Activated naive CD8-positive, alpha-beta T cell treated with anti-CD3 and anti-CD28 coated beads, Interleukin-2, amount 50 U/mL, for 24 hours (primary cell): ENCODE measurements at regions not wholly inside any gene's neighbourhood (a gene's known extent, or its start where the extent isn't known, plus 50 kb on each side); places are given as distances from the start of the nearest gene placed in this dataset.
"Not testable (repeated sequence)": the region's sequence is repeated elsewhere in the genome, so short reads cannot be mapped to it uniquely, and the experiment has no call there.

Experiments
- ATAC-seq: fragments of 150-1000 bp; cut with Tn5 transposase; one replicate; pipeline ENCODE4 v1.10.0; 2021
- DNase-seq: peaks from one replicate; pipeline ENCODE4 v3.0.0; 2021
- H3K27ac Mint-ChIP-seq: one replicate; pipeline ENCODE4 v1.8.0; 2021; ENCODE audit warnings: mild to moderate bottlenecking, mixed read lengths
- H3K27me3 Mint-ChIP-seq: one replicate; pipeline ENCODE4 v1.8.0; 2021; ENCODE audit warnings: mixed read lengths
- H3K36me3 Mint-ChIP-seq: one replicate; pipeline ENCODE4 v1.8.0; 2021; ENCODE audit warnings: low read depth, mixed read lengths
- H3K4me1 Mint-ChIP-seq: one replicate; pipeline ENCODE4 v1.8.0; 2021; ENCODE audit warnings: mixed read lengths
- H3K4me3 Mint-ChIP-seq: one replicate; pipeline ENCODE4 v1.8.0; 2021; ENCODE audit warnings: mild to moderate bottlenecking, moderate library complexity, mixed read lengths
- H3K9me3 Mint-ChIP-seq: one replicate; pipeline ENCODE4 v1.8.0; 2021; ENCODE audit warnings: mixed read lengths

GRCh38 chr1:200260597-200261335 lies 149.1 kb downstream of the ZNF281 start:
- H3K27me3 Mint-ChIP-seq, result peaks cover 3% of the 10 kb centered on the region

GRCh38 chr1:200258447-200259375 lies 151.1 kb downstream of the ZNF281 start:
- no peak for DNase-seq
- H3K27ac Mint-ChIP-seq, result no peak overlapping the region
- H3K4me3 Mint-ChIP-seq, result no peak overlapping the region
- peaks cover 24% of the 10 kb centered on the region for H3K4me1 Mint-ChIP-seq
- peaks cover 3% of the 10 kb centered on the region for H3K27me3 Mint-ChIP-seq
- ATAC-seq, result peak; percentile 30
- H3K36me3 Mint-ChIP-seq, result no peaks in the 10 kb centered on the region
- no peaks in the 10 kb centered on the region for H3K9me3 Mint-ChIP-seq

More at GRCh38 chr1:200260597-200261335, 149.1 kb downstream of the ZNF281 start:
- DNase-seq (no peak), ATAC-seq (no peak)
- H3K4me1 Mint-ChIP-seq, result peaks cover 10% of the 10 kb centered on the region
- H3K9me3 Mint-ChIP-seq, result no peaks in the 10 kb centered on the region
- no peak overlapping the region for H3K4me3 Mint-ChIP-seq
- H3K27ac Mint-ChIP-seq, result no peak overlapping the region
- no peaks in the 10 kb centered on the region for H3K36me3 Mint-ChIP-seq

DNA sequence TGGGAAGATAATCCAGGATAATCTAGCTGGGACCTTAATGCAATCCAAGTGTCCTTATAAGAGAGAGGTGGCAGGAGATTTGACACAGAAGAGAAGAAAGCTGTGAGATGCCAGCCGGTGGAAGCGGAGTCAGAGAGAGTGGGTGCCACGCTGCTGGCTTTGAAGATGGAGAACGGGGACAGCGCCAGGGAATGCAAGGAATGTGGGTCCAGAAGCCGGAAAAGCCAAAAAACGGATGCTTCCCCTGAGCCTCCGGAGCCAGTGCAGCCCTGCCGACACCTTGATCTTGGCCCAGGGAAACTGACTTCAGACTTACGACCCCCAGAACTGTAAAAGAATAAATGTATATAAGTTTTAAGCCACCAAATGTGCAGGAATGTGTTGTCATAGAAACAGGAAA lies 152.6 kb downstream of the ZNF281 start:
- no peak for ATAC-seq
- DNase-seq, result no peak
- no peaks in the 10 kb centered on the region for H3K36me3 Mint-ChIP-seq
- peaks cover 19% of the 10 kb centered on the region for H3K4me1 Mint-ChIP-seq
- no peak overlapping the region for H3K27ac Mint-ChIP-seq
- no peak overlapping the region for H3K4me3 Mint-ChIP-seq
- H3K9me3 Mint-ChIP-seq, result no peaks in the 10 kb centered on the region
- peaks cover 3% of the 10 kb centered on the region for H3K27me3 Mint-ChIP-seq

DNA sequence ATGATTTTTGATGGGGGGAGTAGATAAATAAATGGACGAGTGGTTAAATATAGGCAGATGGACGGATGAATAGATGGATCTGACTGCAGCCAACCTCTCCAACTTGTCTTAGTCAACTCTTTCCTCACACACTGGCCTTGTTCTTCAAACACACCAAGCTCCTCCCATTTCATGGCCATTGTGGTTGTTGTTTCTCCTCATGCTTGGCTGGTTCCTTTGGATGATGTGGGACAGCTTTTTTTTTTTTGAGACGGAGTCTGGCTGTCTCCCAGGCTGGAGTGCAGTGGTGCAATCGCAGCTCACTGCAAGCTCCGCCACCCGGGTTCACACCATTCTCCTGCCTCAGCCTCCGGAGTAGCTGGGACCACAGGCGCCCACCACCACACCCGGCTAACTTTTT lies 155.2 kb downstream of the ZNF281 start:
- not testable (repeated sequence) for H3K36me3 Mint-ChIP-seq, DNase-seq, H3K4me3 Mint-ChIP-seq, H3K27ac Mint-ChIP-seq, ATAC-seq, H3K9me3 Mint-ChIP-seq, H3K27me3 Mint-ChIP-seq
- peaks cover 16% of the 10 kb centered on the region for H3K4me1 Mint-ChIP-seq

- peak; percentile 68 for ATAC-seq
- peaks cover 16% of the 10 kb centered on the region for H3K4me1 Mint-ChIP-seq
- no peaks in the 10 kb centered on the region for H3K9me3 Mint-ChIP-seq
- H3K27ac Mint-ChIP-seq, result peak overlapping the region; percentile 17
- H3K4me3 Mint-ChIP-seq, result no peak overlapping the region
- no peaks in the 10 kb centered on the region for H3K36me3 Mint-ChIP-seq
- H3K27me3 Mint-ChIP-seq, result peaks cover 3% of the 10 kb centered on the region
- no peak for DNase-seq
Observed at GRCh38 chr1:200253774-200254495, 155.9 kb downstream of the ZNF281 start.

- ATAC-seq (no peak), DNase-seq (no peak)
- peaks cover 16% of the 10 kb centered on the region for H3K4me1 Mint-ChIP-seq
- no peaks in the 10 kb centered on the region for H3K9me3 Mint-ChIP-seq
- no peaks in the 10 kb centered on the region for H3K36me3 Mint-ChIP-seq
- no peak overlapping the region for H3K4me3 Mint-ChIP-seq
- H3K27me3 Mint-ChIP-seq, result peaks cover 10% of the 10 kb centered on the region
- H3K27ac Mint-ChIP-seq, result no peak overlapping the region
Observed at GRCh38 chr1:200252531-200252930, 157.3 kb downstream of the ZNF281 start.

DNA sequence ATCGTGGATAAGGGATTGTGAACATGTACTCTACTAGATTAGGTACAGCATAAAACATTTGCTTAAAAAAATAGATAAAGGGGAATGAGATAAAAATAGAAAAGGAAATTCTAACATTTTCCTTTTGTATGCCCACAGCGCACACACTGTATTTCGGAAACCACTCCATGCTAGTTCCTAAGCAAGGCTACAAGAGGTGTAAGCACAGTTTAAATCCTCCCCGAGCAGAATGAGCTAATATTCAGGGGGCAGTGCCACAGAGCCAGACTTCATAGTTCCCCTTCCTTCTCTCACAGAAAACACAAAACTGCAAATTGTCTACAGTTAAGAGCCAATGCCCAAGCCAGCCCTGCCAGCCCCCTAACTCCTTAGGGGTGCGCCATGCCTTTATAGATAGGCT lies 159.4 kb downstream of the ZNF281 start:
- DNase-seq (no peak), ATAC-seq (no peak)
- peaks cover 15% of the 10 kb centered on the region for H3K27me3 Mint-ChIP-seq
- no peaks in the 10 kb centered on the region for H3K36me3 Mint-ChIP-seq
- no peak overlapping the region for H3K27ac Mint-ChIP-seq
- no peak overlapping the region for H3K4me3 Mint-ChIP-seq
- no peaks in the 10 kb centered on the region for H3K9me3 Mint-ChIP-seq
- H3K4me1 Mint-ChIP-seq, result peaks cover 16% of the 10 kb centered on the region

DNA sequence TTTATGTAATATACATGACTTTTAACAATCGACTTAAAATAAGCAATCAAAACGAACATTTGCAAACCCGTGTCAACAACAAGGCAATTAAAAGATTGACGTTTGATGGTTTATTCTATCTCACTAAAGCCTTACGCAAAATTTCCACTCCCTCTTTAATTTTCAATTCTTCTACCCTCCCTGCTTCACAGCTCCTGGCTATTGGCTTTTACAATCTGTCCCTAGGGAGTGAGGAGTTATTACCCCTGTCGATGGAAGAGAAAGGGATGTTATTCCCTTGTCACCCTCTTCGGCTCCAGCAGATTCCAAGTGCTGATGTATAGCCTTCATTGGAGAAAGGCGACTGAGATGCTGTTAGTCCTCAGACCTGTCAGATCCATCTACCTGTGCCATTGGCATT lies 161.3 kb downstream of the ZNF281 start:
- Mint-ChIP-seq H3K4me1 (peaks cover under 1% of the 10 kb centered on the region), H3K9me3 (no peaks in the 10 kb centered on the region), H3K27ac (no peak overlapping the region), H3K4me3 (no peak overlapping the region), H3K36me3 (no peaks in the 10 kb centered on the region), H3K27me3 (peaks cover 23% of the 10 kb centered on the region)
- DNase-seq, result no peak
- no peak for ATAC-seq

DNA sequence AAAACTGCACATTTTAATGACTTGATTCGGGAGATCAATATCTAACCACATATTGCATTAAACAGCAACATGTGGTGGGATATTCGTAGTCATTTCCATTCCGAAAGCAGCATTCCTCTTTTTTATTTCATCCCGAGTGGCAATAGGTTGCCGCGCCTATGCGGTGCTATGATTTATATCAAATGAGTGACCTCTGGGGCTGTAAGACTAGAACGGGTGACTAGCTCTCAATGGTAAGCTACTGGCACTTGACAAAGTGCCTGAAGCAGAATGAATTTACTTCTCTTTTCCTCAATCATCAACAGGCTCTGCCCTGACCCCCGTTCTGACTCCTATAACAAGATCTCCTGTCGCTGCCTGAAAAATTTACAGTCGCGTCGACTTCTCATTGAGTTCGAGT lies 162.3 kb downstream of the ZNF281 start:
- DNase-seq, result no peak
- no peaks in the 10 kb centered on the region for H3K9me3 Mint-ChIP-seq
- H3K4me3 Mint-ChIP-seq, result no peak overlapping the region
- no peak for ATAC-seq
- no peaks in the 10 kb centered on the region for H3K4me1 Mint-ChIP-seq
- H3K27me3 Mint-ChIP-seq, result peaks cover 26% of the 10 kb centered on the region
- no peak overlapping the region for H3K27ac Mint-ChIP-seq
- no peaks in the 10 kb centered on the region for H3K36me3 Mint-ChIP-seq

- no peak overlapping the region for H3K27ac Mint-ChIP-seq
- H3K4me3 Mint-ChIP-seq, result no peak overlapping the region
- no peaks in the 10 kb centered on the region for H3K9me3 Mint-ChIP-seq
- peaks cover 26% of the 10 kb centered on the region for H3K27me3 Mint-ChIP-seq
- no peak for ATAC-seq
- DNase-seq, result no peak
- peaks cover 5% of the 10 kb centered on the region for H3K4me1 Mint-ChIP-seq
- H3K36me3 Mint-ChIP-seq, result no peaks in the 10 kb centered on the region
Observed at GRCh38 chr1:200245473-200245872, 164.4 kb downstream of the ZNF281 start.

DNA sequence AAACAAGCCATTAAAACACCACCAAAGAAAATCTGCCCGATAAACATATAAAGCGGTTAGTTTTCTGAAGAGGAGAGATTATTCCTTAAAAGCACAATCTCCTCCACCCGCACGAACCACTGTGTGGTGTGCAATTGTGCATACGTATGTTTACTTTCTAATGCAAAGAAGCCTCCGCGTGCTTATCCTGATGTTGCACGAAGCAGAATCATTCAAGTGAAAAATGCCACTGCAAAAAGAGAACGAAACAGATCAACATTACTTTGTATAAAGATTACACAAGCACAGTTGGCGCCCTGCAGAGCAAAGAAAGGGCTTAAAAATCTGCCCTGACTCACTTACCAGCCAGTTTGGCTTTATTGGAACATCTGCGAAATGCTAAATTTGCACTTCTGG lies 166.8 kb downstream of the ZNF281 start:
- no peak for ATAC-seq
- peaks cover 6% of the 10 kb centered on the region for H3K4me1 Mint-ChIP-seq
- no peak for DNase-seq
- H3K36me3 Mint-ChIP-seq, result no peaks in the 10 kb centered on the region
- no peak overlapping the region for H3K4me3 Mint-ChIP-seq
- no peaks in the 10 kb centered on the region for H3K9me3 Mint-ChIP-seq
- no peak overlapping the region for H3K27ac Mint-ChIP-seq
- peaks cover 21% of the 10 kb centered on the region for H3K27me3 Mint-ChIP-seq

DNA sequence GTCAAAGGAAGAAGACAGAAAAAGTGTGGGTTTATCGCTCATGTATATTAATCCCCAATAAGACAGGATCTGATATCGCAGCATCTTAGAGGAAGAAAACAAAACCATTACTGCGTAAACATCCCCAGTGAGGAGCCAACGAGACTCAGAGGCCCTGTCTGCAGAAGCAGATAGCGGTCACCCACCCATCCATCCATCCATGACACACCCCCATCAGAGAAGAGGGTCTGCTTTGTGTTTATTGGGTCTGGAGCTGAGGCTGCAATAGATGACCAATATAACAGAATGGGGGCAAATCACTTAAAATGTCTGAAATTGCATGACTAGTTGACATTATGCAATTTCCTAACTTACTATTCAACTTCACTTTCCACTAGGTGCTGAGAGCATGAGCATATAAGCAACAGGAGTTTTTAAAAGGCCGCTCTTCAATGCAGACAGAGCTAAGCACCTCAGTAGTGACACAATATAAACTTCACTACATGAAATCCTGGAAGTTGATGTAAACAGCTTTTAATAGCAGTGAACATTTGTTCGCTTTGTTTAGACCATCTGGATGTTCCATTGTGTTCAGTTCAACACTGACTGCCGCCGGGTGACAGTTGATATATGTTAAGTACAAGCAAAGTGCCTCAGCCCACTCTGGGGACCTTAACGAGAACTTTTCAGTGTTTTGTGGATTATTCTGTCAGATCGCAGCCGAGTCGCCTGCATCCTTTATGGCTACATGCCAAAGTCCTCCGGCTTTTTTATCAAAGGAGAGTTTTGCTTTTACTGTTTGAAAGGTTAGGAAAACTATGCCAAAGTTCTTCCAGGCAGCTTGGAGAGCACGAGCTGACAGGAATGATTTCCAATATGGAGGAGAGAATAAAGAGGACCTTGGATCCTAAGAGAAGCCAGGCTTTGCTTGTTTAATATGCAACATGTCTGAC lies 167.5 kb downstream of the ZNF281 start:
- H3K27ac Mint-ChIP-seq, result no peak overlapping the region
- DNase-seq (no peak), ATAC-seq (no peak)
- peaks cover 6% of the 10 kb centered on the region for H3K4me1 Mint-ChIP-seq
- no peaks in the 10 kb centered on the region for H3K9me3 Mint-ChIP-seq
- peaks cover 18% of the 10 kb centered on the region for H3K27me3 Mint-ChIP-seq
- no peaks in the 10 kb centered on the region for H3K36me3 Mint-ChIP-seq
- no peak overlapping the region for H3K4me3 Mint-ChIP-seq

DNA sequence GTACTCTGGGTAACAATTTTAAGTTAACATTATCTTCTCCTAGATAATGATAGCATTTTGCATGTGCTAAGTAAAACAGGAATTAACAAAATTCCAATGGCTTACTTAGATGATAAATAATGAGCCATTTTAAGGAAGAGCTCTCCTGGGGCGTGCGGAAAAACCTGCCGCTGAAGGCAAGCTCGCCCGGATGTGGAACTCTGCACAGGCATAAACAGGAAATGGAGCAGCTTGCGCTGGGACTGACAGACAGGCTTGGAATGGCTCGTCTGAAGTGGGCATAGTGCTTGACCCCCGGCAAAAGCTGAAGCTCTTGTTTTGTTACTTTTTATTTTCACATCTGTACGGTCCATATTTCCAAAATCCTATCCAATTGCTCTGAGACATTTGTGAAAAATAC lies 169.2 kb downstream of the ZNF281 start:
- Mint-ChIP-seq H3K27ac (no peak overlapping the region), H3K4me3 (no peak overlapping the region)

GRCh38 chr1:200238311-200238710 lies 171.5 kb downstream of the ZNF281 start:
- ATAC-seq (no peak), DNase-seq (no peak)
- no peaks in the 10 kb centered on the region for H3K36me3 Mint-ChIP-seq
- no peak overlapping the region for H3K27ac Mint-ChIP-seq
- no peaks in the 10 kb centered on the region for H3K9me3 Mint-ChIP-seq
- H3K4me3 Mint-ChIP-seq, result no peak overlapping the region
- peaks cover 13% of the 10 kb centered on the region for H3K27me3 Mint-ChIP-seq
- H3K4me1 Mint-ChIP-seq, result peaks cover 6% of the 10 kb centered on the region

More for the DNA sequence above, 169.2 kb downstream of the ZNF281 start:
- H3K9me3 Mint-ChIP-seq, result no peaks in the 10 kb centered on the region
- H3K36me3 Mint-ChIP-seq, result no peaks in the 10 kb centered on the region
- ATAC-seq (no peak), DNase-seq (no peak)
- peaks cover 6% of the 10 kb centered on the region for H3K4me1 Mint-ChIP-seq
- H3K27me3 Mint-ChIP-seq, result peaks cover 17% of the 10 kb centered on the region
